OCI-M1 (cell line): ENCODE measurements at regions not wholly inside any gene's neighbourhood (a gene's known extent, or its start where the extent isn't known, plus 50 kb on each side); places are given as distances from the start of the nearest gene placed in this dataset.
A peak's percentile ranks its signal among the peaks of the same experiment; 100 is the strongest.
"Not testable (repeated sequence)": the region's sequence is repeated elsewhere in the genome, so short reads cannot be mapped to it uniquely, and the experiment has no call there.

Experiments
- DNase-seq: peaks from one replicate; lab custom pipeline; 2025; lab: John Stamatoyannopoulos, UW

DNA sequence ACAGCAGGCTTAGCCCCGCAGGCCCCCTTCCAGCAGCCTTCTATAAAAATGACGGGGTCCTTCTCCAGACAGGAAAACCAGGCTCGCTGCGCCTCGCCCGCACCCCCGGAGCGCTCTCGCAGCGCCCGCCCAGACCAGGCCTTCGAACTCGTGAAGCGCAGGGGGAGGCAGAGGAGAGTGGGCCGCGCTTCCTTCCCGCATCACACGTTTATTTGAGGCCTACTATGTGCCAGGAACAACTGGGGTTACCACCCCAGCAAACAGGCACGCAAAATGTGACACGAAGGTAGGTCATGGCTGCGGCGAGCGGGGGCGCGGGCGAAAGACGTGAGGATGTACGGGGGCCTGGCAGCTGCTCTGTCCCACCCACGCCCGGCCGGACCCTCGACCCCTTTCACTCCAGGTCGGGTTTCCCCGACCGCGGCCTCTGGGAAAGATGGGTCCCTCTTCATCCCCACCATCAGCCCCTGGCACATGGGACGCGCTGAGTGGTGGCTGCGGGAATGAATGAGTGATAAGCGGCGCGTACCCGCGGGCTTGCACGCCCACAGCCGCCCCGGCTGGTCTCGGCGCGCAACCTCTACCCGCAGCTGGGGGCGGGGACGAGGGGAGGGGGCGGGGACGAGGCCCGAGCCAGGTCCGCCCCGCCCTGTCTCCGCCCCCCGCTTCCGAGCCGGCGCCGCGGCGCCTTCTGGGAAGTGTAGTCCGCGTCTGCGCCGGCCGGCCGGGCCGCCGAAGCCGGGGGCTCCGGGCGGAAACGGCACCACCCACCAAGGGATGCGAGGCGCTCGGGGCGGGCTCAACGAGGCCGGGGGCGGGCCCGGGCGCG, 59.1 kb downstream of the ZNF467 start:
- peak; percentile 86 for DNase-seq

DNA sequence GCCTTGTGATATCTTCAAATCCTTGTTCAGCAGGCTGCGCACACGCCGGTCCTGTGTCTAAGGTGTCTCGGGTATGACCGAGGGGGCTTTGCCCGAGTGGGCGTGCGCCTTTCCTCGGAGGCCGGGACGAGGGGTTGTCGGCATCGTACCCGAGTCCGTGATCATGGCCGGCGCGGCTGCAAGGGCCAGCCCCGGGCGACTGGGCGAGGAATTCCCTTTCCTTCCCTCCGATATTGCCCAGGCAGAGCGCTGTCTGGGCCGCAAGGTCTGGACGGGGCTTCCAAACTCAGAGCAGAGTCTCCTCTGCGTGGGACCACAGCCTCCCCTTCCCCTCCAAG, 59.7 kb downstream of the ZNF467 start:
- no peak for DNase-seq

DNA sequence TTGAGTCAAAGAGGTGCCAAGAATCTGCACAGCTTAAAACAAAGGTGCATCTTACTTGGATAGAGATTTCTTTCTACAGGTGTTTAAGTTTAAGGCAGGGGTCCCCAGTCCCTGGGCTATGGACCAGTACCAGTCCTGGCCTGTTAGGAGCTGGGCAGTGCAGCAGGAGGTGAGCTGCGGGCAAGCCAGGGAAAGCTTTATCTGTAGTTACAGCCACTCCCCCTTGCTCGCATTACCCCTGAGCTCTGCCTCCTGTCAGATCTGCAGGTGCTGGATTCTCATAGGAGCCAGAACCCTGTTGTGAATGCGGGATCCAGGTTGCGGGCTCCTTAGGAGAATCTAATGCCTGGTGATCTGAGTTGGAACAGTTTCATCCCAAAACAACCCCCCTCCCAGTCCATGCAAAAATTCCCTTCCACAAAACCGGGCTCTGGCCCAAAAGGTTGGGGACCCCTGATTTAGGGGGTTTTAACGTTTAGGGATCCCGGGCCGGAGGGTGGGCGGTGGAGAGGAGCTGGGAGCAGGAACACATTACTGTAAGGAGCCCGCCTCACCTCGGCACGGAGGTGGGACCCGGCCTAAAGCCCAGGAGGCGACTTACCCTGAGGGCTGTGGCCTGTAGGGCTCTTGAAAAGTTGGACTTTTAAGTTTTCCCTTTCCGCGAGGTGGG, 60.2 kb downstream of the ZNF467 start:
- DNase-seq = no peak

- DNase-seq = no peak
These were observed 65.4 kb downstream of the ZNF467 start for GRCh38 chr7:149708026-149708425.

- DNase-seq = peak; percentile 27
These were observed 65.9 kb downstream of the ZNF467 start for GRCh38 chr7:149707448-149707886.

DNA sequence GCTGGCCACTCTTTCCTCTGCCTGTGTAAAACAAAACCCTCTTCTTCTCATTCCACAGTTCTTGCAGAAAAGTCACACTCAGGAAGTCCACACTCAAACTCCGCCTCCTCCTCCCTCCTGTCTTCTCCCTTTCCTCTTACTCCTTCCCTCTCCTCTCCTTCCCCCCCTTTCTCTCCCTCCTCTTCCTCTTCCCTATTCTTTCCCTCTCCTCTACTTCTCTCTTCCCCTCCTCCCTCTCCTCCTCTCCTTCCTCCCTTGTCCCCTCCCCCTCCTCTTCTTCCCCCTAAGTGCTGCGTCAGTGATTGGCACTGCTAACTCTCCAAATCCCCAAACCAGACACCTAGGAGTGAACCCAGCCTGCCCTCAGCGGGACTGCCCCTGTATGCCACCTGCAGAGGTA, 67.0 kb downstream of the ZNF467 start:
- no peak for DNase-seq

GRCh38 chr7:149704507-149704906, 68.9 kb downstream of the ZNF467 start:
- no peak for DNase-seq

GRCh38 chr7:149703044-149703650, 70.2 kb downstream of the ZNF467 start:
- DNase-seq = no peak

- DNase-seq = no peak
These were observed 71.7 kb downstream of the ZNF467 start for GRCh38 chr7:149701495-149702240.

DNA sequence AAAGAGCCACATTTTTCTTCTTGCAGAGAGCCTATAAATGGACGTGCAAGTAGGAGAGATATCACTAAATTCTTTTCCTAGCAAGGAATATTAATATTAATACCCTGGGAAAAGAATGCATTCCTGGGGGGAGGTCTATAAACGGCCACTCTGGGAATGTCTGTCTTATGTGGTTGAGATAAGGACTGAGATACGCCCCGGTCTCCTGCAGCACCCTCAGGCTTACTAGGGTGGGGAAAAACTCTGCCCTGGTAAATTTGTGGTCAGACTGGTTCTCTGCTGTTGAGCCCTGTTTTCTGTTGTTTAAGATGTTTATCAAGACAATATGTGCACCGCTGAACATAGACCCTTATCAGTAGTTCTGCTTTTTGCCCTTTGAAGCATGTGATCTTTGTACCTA, 75.6 kb downstream of the ZNF467 start:
- DNase-seq = peak; percentile 11

- DNase-seq = no peak
These were observed 77.1 kb downstream of the ZNF467 start for GRCh38 chr7:149696280-149696679.

DNA sequence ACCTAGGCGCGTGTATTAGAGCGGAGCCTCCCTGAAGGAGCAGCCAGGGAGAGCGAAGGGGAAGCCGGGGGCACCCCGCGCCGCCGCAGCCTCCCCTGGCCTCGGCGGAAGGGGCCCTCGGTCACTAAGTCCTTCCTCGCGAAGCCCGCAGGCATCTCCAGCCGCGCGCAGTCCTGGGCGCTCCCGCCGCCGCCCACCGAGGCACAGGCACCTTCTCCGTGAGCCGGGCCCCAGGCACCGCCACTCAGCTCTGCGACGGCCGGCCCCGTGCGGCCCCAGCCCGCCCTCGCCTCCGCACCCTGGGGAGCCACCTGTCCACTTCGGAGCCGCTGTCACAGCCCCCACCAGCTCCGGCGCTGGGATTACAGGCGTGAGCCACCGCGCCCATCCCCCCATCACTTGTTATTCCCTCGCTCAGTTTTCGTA, 80.8 kb downstream of the ZNF467 start:
- no peak for DNase-seq

GRCh38 chr7:149692056-149692455, 81.3 kb downstream of the ZNF467 start:
- DNase-seq = no peak

GRCh38 chr7:149690688-149691446, 82.5 kb downstream of the ZNF467 start:
- DNase-seq = peak; percentile 47

GRCh38 chr7:149689291-149689721, 84.1 kb downstream of the ZNF467 start:
- DNase-seq = no peak

DNA sequence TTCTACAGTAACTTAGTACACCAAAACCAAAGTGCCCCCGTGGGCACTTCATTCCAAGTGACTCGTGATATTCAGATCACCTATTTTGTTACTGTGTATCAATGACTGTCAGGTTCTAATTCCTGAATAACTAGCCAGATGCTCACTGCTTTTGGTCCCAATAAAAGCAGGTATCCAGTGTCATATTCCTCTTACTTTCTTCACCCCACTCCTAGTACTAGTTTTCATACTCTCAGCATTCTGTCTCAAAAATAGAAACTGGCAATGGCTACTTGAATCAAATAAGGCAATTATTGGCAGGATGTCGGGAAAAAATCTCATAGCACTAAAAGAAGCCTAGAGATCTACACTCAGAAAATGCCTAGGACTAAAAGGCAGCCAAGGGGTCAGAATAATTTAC, 84.6 kb downstream of the ZNF467 start:
- DNase-seq = no peak

DNA sequence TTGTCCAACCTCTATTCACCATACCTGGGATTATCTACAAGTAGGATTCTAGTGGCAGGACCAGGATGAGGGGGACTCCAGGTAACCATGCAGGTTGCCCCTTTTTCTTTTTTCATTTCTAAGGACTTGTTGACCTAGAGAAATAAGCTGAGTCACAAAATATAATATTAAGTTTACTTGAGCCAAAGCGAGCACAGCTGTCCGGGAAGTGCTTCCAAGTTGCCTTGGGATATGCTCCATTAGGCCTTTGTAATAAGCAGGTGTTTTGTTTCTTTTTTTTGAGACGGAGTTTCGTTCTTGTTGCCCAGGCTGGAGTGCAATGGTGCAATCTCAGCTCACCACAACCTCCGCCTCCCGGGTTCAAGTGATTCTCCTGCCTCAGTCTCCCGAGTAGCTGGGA, 85.6 kb downstream of the ZNF467 start:
- not testable (repeated sequence) for DNase-seq

DNA sequence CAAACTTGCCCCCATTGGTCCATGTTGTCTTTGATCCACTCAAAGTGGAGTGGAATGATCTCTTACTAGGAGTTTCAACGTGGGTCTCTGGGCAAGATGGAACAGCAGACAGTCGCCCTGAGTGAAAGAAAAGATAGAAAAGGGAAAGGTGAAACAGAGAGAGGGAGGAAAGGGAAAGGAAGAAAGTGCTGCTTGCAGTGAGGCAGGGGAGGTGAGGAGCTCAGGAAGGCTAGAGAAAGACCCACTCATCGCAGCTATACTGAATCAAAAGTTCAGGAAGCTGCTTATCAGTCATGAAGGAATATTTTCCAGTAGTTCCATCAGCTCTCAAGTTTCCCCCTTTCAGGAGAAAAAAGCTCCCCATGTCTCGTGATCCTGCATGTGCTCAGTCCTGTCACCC, 86.9 kb downstream of the ZNF467 start:
- no peak for DNase-seq

DNA sequence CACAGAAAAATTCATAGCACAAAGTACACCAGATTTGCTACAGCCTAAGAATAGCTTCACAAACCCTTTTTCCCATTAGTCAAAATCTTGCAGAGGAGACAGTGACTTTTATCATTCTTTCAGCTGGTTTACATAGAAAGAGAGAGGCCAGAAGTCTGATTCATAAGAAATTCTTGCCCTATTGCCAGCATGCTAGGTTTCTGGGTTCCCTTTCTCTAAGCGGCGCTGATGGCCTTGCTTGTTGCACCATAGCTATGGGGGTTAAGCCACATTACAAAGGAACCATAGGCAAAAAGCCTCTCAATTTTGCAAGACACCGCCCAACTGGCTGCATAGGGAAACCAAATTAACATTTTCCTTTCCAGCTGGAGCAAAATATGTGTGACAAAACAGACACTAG, 87.4 kb downstream of the ZNF467 start:
- no peak for DNase-seq

DNA sequence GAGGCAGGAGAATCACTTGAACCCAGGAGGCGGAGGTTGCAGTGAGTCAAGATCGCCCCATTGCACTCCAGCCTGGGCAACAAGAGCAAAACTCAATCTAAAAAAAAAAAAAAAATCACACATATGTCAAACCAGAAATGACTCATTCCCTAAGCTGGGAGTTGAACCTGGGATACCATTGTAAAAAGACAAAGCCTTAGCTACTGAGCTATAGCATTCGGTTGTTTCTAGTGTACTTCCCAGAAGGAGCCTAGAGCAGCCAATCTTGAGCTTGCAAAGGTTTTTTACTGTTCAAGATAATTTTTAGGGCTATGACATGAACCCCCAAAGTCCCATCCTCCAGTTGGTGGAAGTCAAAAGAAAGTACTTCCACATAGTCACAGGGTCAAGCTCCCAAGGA, 87.9 kb downstream of the ZNF467 start:
- DNase-seq = no peak

DNA sequence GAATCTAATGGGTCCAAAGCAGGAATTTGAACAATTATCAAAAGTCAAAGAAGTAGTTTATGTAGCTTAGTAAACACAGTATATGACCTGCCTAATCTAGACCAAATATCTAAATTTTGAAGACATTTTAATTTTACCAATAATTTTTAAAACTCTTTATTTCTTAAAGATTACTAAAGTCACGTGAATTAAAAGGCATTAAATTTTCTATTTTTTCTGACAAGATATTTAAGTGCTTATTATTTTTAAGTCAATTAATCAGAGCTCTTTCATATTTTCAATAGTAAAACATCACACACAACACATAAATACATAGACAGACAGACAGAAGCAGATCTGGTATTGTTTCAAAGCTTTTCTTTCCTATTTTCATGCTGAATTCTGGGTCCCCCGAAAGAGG, 89.5 kb downstream of the ZNF467 start:
- no peak for DNase-seq

GRCh38 chr7:149683181-149683580, 90.2 kb downstream of the ZNF467 start:
- no peak for DNase-seq
